Liver (tissue), 8 donors: ENCODE measurements at regions not wholly inside any gene's neighbourhood (a gene's known extent, or its start where the extent isn't known, plus 50 kb on each side); places are given as distances from the start of the nearest gene placed in this dataset.

Experiments used
- DNase-seq: peaks from one replicate; pipeline ENCODE4 v3.0.0-alpha.2; 2017; ENCODE audit warnings: low spot score
- H3K27ac ChIP-seq, 2 donors: one replicate each; pipeline ENCODE4 v1.7.0; 2013; ENCODE audit warnings: inconsistent platforms in 2 of 2, low read length in 2 of 2, control low read depth in 1 of 2, low read depth in 1 of 2, mild to moderate bottlenecking in 1 of 2
- H3K27me3 ChIP-seq, 4 donors: one replicate each; pipeline versions ENCODE4 v1.6.1 to v1.7.0; 2013; ENCODE audit warnings: low read length in 3 of 4, inconsistent platforms in 1 of 4, mild to moderate bottlenecking in 1 of 4, moderate library complexity in 1 of 4; ENCODE audit not compliant: control insufficient read depth in 4 of 4, insufficient read depth in 4 of 4
- H3K36me3 ChIP-seq, 4 donors: one replicate each; pipeline versions ENCODE4 v1.6.1 to v1.7.0; 2013; ENCODE audit warnings: low read length in 3 of 4, mild to moderate bottlenecking in 3 of 4, low read depth in 1 of 4, moderate library complexity in 1 of 4; ENCODE audit not compliant: control insufficient read depth in 4 of 4, insufficient read depth in 3 of 4
- H3K4me1 ChIP-seq, 4 donors: one replicate each; pipeline versions ENCODE4 v1.6.1 to v1.7.0; 2013; ENCODE audit warnings: low read length in 3 of 4, mild to moderate bottlenecking in 3 of 4, moderate library complexity in 1 of 4; ENCODE audit not compliant: control insufficient read depth in 4 of 4, insufficient read depth in 4 of 4
- H3K4me3 ChIP-seq, 3 donors: one replicate each; pipeline versions ENCODE4 v1.6.1 to v1.7.0; 2013; ENCODE audit warnings: low read length in 3 of 3, control low read depth in 1 of 3, low read depth in 1 of 3, mild to moderate bottlenecking in 1 of 3
- H3K9ac ChIP-seq, 2 donors: one replicate each; pipeline ENCODE4 v1.7.0; 2013; ENCODE audit warnings: low read length in 2 of 2, mild to moderate bottlenecking in 2 of 2, moderate library complexity in 2 of 2, control low read depth in 1 of 2, low read depth in 1 of 2
- H3K9me3 ChIP-seq, 4 donors: one replicate each; pipeline versions ENCODE4 v1.6.1 to v1.7.0; 2013; ENCODE audit warnings: low read length in 3 of 4; ENCODE audit not compliant: control insufficient read depth in 4 of 4
- EGR1 ChIP-seq, 2 donors: IDR thresholded peaks; 2 replicates each; pipeline ENCODE4 v1.6.1; 2016 to 2018; ENCODE audit warnings: antibody characterized with exemption in 2 of 2, low read depth in 2 of 2
- FOXA1 ChIP-seq: IDR thresholded peaks from 2 replicates; pipeline ENCODE4 v1.6.1; 2016; ENCODE audit warnings: antibody characterized with exemption
- FOXA2 ChIP-seq: IDR thresholded peaks from 2 replicates; pipeline ENCODE4 v1.6.1; 2016; ENCODE audit warnings: antibody characterized with exemption
- GABPA ChIP-seq, 2 donors: IDR thresholded peaks in 1 of 2; conservative IDR thresholded peaks in 1 of 2; 2 replicates each; pipeline ENCODE4 v1.6.1; 2016; ENCODE audit warnings: antibody characterized with exemption in 2 of 2, mild to moderate bottlenecking in 1 of 2, moderate library complexity in 1 of 2
- HNF4A ChIP-seq, 2 donors: conservative IDR thresholded peaks; 2 replicates each; pipeline ENCODE4 v1.6.1; 2016; ENCODE audit warnings: antibody characterized with exemption in 2 of 2, mild to moderate bottlenecking in 2 of 2
- HNF4G ChIP-seq: IDR thresholded peaks from 2 replicates; pipeline ENCODE4 v1.6.1; 2016; ENCODE audit warnings: antibody characterized with exemption
- JUND ChIP-seq, 2 donors: IDR thresholded peaks; 2 replicates each; pipeline ENCODE4 v1.6.1; 2016; ENCODE audit warnings: antibody characterized with exemption in 2 of 2
- MAX ChIP-seq: IDR thresholded peaks from 2 replicates; pipeline ENCODE4 v1.6.1; 2016; ENCODE audit warnings: antibody characterized with exemption
- NR2F2 ChIP-seq: IDR thresholded peaks from 2 replicates; pipeline ENCODE4 v1.6.1; 2016; ENCODE audit warnings: antibody characterized with exemption
- RAD21 ChIP-seq, 2 donors: IDR thresholded peaks; 2 replicates each; pipeline ENCODE4 v1.6.1; 2016; ENCODE audit warnings: antibody characterized with exemption in 2 of 2, mild to moderate bottlenecking in 2 of 2
- RXRA ChIP-seq, 2 donors: IDR thresholded peaks; 2 replicates each; pipeline ENCODE4 v1.6.1; 2017 to 2018; ENCODE audit warnings: antibody characterized with exemption in 2 of 2, mild to moderate bottlenecking in 1 of 2
- TAF1 ChIP-seq: conservative IDR thresholded peaks from 2 replicates; pipeline ENCODE4 v1.6.1; 2016; ENCODE audit warnings: antibody characterized with exemption, mild to moderate bottlenecking
- YY1 ChIP-seq: IDR thresholded peaks from 2 replicates; pipeline ENCODE4 v1.6.1; 2016; ENCODE audit warnings: antibody characterized with exemption, mild to moderate bottlenecking
- WGBS: extraction: QIAGEN DNeasy Blood & Tissue Kit; methylation state at CpG from one replicate; pipeline ENCODE4 v1.1.7; 2013; 5-methylcytosine and 5-hydroxymethylcytosine counted together
- TF ChIP-seq, protein P1 (sequence below): IDR thresholded peaks from 2 replicates; pipeline ENCODE4 v1.6.1; 2016; ENCODE audit warnings: antibody characterized with exemption
- TF ChIP-seq, protein P2 (sequence below): fragments of 150-350 bp; IDR thresholded peaks from 2 replicates; pipeline ENCODE4 v1.5.1; 2017; ENCODE audit warnings: improper control_type of control experiment, low read depth, low read length; ENCODE audit not compliant: missing input control
- TF ChIP-seq, protein P3 (sequence below): IDR thresholded peaks from 2 replicates; pipeline ENCODE4 v1.6.1; 2016; ENCODE audit warnings: antibody characterized with exemption, mild to moderate bottlenecking
- donor health status: healthy.
- donor health status: healthy.
- donor health status: healthy.
- donor health status: healthy.
- donor health status: healthy.

- TF ChIP-seq, protein P1, sequence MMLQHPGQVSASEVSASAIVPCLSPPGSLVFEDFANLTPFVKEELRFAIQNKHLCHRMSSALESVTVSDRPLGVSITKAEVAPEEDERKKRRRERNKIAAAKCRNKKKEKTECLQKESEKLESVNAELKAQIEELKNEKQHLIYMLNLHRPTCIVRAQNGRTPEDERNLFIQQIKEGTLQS, result no peak
- TF ChIP-seq MAX (no peak), FOXA2 (no peak), JUND (IDR thresholded peaks at IDR 0.05) (no peak), TAF1 (no peak), RAD21 (IDR thresholded peaks at IDR 0.05) (no peak), HNF4A (conservative IDR thresholded peaks at IDR 0.05) (no peak)
- TF ChIP-seq, protein P2, sequence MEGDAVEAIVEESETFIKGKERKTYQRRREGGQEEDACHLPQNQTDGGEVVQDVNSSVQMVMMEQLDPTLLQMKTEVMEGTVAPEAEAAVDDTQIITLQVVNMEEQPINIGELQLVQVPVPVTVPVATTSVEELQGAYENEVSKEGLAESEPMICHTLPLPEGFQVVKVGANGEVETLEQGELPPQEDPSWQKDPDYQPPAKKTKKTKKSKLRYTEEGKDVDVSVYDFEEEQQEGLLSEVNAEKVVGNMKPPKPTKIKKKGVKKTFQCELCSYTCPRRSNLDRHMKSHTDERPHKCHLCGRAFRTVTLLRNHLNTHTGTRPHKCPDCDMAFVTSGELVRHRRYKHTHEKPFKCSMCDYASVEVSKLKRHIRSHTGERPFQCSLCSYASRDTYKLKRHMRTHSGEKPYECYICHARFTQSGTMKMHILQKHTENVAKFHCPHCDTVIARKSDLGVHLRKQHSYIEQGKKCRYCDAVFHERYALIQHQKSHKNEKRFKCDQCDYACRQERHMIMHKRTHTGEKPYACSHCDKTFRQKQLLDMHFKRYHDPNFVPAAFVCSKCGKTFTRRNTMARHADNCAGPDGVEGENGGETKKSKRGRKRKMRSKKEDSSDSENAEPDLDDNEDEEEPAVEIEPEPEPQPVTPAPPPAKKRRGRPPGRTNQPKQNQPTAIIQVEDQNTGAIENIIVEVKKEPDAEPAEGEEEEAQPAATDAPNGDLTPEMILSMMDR, result no peak
- H3K27me3 ChIP-seq, result no peaks in the 10 kb centered on the region
- no peak overlapping the region for H3K4me3 ChIP-seq
- H3K9me3 ChIP-seq, result no peaks in the 10 kb centered on the region
- DNase-seq, result no peak
- H3K9ac ChIP-seq, result no peak overlapping the region
- 59% methylated on average over 2 of the region's 2 CpGs for WGBS
- peaks cover 0 to 3% (median 0%) of the 10 kb centered on the region in 4 donors for H3K4me1 ChIP-seq
- no peaks in the 10 kb centered on the region for H3K36me3 ChIP-seq
- no peak overlapping the region for H3K27ac ChIP-seq
These were observed 75.4 kb upstream of the ZEB2 start for GRCh38 chr2:144595279-144595678.

DNA sequence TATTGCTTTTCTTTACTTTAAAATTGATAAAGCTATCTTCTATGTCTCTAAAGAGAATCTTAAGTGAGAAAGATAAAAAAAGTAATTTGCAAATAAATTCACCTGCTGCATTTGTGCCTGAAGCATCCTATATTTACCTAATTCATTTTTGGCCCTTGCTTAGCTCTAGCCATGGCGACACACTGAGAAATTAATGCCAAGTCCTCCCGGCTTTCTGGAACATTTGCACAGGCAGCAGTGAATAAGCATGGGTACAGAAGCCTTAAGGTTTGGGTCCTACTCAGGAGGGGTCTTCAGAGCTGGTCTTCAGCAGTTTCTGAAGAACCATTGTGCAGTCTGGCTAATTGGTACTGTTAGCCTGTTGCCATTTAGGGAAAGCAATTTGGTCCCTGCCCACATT lies 73.9 kb upstream of the ZEB2 start:
- Histone ChIP-seq H3K9me3 (no peaks in the 10 kb centered on the region), H3K4me3 (no peak overlapping the region), H3K27ac (no peak overlapping the region), H3K27me3 (no peaks in the 10 kb centered on the region), H3K36me3 (no peaks in the 10 kb centered on the region), H3K9ac (no peak overlapping the region), H3K4me1 (peaks cover 0 to 3% (median 0%) of the 10 kb centered on the region in 4 donors)
- DNase-seq, result no peak
- WGBS, result 87% methylated on average over 2 of the region's 2 CpGs
- no peak for TF ChIP-seq HNF4A (conservative IDR thresholded peaks at IDR 0.05)
- no peak for TF ChIP-seq JUND (IDR thresholded peaks at IDR 0.05)
- TF ChIP-seq, protein P2, result no peak
- TF ChIP-seq NR2F2, result no peak
- TF ChIP-seq RAD21 (IDR thresholded peaks at IDR 0.05), result no peak
- TF ChIP-seq EGR1 (IDR thresholded peaks at IDR 0.05; ENCODE audit: low read depth in 2 of 2), result no peak
- TF ChIP-seq RXRA (IDR thresholded peaks at IDR 0.05), result no peak
- no peak for TF ChIP-seq HNF4G
- TF ChIP-seq YY1, result no peak
- TF ChIP-seq, protein P1, result no peak
- TF ChIP-seq, protein P3, sequence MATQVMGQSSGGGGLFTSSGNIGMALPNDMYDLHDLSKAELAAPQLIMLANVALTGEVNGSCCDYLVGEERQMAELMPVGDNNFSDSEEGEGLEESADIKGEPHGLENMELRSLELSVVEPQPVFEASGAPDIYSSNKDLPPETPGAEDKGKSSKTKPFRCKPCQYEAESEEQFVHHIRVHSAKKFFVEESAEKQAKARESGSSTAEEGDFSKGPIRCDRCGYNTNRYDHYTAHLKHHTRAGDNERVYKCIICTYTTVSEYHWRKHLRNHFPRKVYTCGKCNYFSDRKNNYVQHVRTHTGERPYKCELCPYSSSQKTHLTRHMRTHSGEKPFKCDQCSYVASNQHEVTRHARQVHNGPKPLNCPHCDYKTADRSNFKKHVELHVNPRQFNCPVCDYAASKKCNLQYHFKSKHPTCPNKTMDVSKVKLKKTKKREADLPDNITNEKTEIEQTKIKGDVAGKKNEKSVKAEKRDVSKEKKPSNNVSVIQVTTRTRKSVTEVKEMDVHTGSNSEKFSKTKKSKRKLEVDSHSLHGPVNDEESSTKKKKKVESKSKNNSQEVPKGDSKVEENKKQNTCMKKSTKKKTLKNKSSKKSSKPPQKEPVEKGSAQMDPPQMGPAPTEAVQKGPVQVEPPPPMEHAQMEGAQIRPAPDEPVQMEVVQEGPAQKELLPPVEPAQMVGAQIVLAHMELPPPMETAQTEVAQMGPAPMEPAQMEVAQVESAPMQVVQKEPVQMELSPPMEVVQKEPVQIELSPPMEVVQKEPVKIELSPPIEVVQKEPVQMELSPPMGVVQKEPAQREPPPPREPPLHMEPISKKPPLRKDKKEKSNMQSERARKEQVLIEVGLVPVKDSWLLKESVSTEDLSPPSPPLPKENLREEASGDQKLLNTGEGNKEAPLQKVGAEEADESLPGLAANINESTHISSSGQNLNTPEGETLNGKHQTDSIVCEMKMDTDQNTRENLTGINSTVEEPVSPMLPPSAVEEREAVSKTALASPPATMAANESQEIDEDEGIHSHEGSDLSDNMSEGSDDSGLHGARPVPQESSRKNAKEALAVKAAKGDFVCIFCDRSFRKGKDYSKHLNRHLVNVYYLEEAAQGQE, result no peak
- no peak for TF ChIP-seq GABPA (IDR thresholded peaks at IDR 0.05 in 1 of 2, conservative IDR thresholded peaks at IDR 0.05 in 1 of 2)
- TF ChIP-seq FOXA1, result no peak
